ENCODE measurements at regions not wholly inside any gene's neighbourhood (a gene's known extent, or its start where the extent isn't known, plus 50 kb on each side); places are given as distances from the start of the nearest gene placed in this dataset.

GRCh38 chr16:48035142-48035541, 120.7 kb downstream of the ABCC12 start:
- H3K27me3 ChIP-seq: no peaks in the 10 kb centered on the region
- H3K27ac ChIP-seq (replicated peaks in 1 of 4): no peak overlapping the region
- TF ChIP-seq, protein P1, sequence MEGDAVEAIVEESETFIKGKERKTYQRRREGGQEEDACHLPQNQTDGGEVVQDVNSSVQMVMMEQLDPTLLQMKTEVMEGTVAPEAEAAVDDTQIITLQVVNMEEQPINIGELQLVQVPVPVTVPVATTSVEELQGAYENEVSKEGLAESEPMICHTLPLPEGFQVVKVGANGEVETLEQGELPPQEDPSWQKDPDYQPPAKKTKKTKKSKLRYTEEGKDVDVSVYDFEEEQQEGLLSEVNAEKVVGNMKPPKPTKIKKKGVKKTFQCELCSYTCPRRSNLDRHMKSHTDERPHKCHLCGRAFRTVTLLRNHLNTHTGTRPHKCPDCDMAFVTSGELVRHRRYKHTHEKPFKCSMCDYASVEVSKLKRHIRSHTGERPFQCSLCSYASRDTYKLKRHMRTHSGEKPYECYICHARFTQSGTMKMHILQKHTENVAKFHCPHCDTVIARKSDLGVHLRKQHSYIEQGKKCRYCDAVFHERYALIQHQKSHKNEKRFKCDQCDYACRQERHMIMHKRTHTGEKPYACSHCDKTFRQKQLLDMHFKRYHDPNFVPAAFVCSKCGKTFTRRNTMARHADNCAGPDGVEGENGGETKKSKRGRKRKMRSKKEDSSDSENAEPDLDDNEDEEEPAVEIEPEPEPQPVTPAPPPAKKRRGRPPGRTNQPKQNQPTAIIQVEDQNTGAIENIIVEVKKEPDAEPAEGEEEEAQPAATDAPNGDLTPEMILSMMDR (IDR thresholded peaks at IDR 0.05): no peak
- TF ChIP-seq EP300 (IDR thresholded peaks at IDR 0.05) (no peak), POLR2AphosphoS5 (IDR thresholded peaks at IDR 0.05) (no peak), POLR2A (IDR thresholded peaks at IDR 0.05; ENCODE audit: low read depth) (no peak)
- WGBS: 71% methylated on average over 4 of the region's 4 CpGs
- H3K9me3 ChIP-seq: peaks cover 0 to 6% (median 2%) of the 10 kb centered on the region in 4 donors
- intact Hi-C loops (cut with DNase I): no loop called here
- H3K4me1 ChIP-seq: no peaks in the 10 kb centered on the region
- DNase-seq (ENCODE audit: extremely low spot score): no peak
- H3K36me3 ChIP-seq: no peaks in the 10 kb centered on the region
- no peak overlapping the region for H3K4me3 ChIP-seq

DNA sequence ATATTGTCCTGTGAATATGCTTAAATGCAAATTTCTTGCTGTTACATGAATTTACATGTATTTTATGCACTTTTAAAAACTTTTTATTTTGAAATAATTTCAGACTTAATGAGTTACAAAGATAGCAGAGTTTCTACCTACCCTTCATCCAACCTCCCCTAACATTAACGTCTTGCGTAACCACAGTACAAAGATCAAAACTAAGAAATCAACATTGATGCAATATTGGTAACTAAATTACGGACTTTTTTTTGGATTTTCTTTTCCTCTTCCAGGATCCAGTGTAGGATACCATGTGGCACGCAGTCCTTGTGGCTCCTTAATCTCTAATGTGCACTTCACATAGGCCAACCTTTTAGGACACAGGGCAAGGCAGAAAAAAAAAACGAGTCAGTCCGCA, 124.9 kb downstream of the ABCC12 start:
- Histone ChIP-seq H3K4me3 (no peak overlapping the region), H3K27ac (replicated peaks in 1 of 4) (no peak overlapping the region), H3K4me1 (no peaks in the 10 kb centered on the region), H3K36me3 (no peaks in the 10 kb centered on the region), H3K27me3 (no peaks in the 10 kb centered on the region), H3K9me3 (peaks cover 0 to 6% (median 2%) of the 10 kb centered on the region in 4 donors)
- intact Hi-C loops (cut with DNase I): no loop called here
- no peak for TF ChIP-seq POLR2A (IDR thresholded peaks at IDR 0.05; ENCODE audit: low read depth)
- TF ChIP-seq EP300 (IDR thresholded peaks at IDR 0.05): no peak
- no peak for TF ChIP-seq POLR2AphosphoS5 (IDR thresholded peaks at IDR 0.05)
- TF ChIP-seq, protein P1 (IDR thresholded peaks at IDR 0.05): no peak
- 91% methylated on average over 6 of the region's 6 CpGs for WGBS
- no peak for DNase-seq (ENCODE audit: extremely low spot score)

GRCh38 chr16:48029768-48030167, 126.0 kb downstream of the ABCC12 start:
- no peak overlapping the region for H3K27ac ChIP-seq (replicated peaks in 1 of 4)
- TF ChIP-seq POLR2AphosphoS5 (IDR thresholded peaks at IDR 0.05) (no peak), POLR2A (IDR thresholded peaks at IDR 0.05; ENCODE audit: low read depth) (no peak)
- TF ChIP-seq, protein P1 (IDR thresholded peaks at IDR 0.05): no peak
- no peak overlapping the region for H3K4me3 ChIP-seq
- intact Hi-C loops (cut with DNase I): no loop called here
- H3K4me1 ChIP-seq: no peaks in the 10 kb centered on the region
- H3K36me3 ChIP-seq: no peaks in the 10 kb centered on the region
- WGBS: 82% methylated on average over 5 of the region's 5 CpGs
- H3K9me3 ChIP-seq: peaks cover 0 to 6% (median 2%) of the 10 kb centered on the region in 4 donors
- H3K27me3 ChIP-seq: no peaks in the 10 kb centered on the region
- no peak for DNase-seq (ENCODE audit: extremely low spot score)

GRCh38 chr16:48025359-48025758, 130.4 kb downstream of the ABCC12 start:
- H3K27me3 ChIP-seq: peaks cover 0 to 4% (median 0%) of the 10 kb centered on the region in 4 donors
- no peaks in the 10 kb centered on the region for H3K9me3 ChIP-seq
- H3K27ac ChIP-seq (replicated peaks in 1 of 4): no peak overlapping the region
- no peaks in the 10 kb centered on the region for H3K4me1 ChIP-seq
- no peak overlapping the region for H3K4me3 ChIP-seq
- TF ChIP-seq POLR2AphosphoS5 (IDR thresholded peaks at IDR 0.05) (no peak), POLR2A (IDR thresholded peaks at IDR 0.05; ENCODE audit: low read depth) (no peak)
- 75% methylated on average over 3 of the region's 5 CpGs for WGBS
- no peaks in the 10 kb centered on the region for H3K36me3 ChIP-seq
- intact Hi-C loops (cut with DNase I): no loop called here
- no peak for DNase-seq (ENCODE audit: extremely low spot score)

GRCh38 chr16:48024042-48024441, 131.8 kb downstream of the ABCC12 start:
- Histone ChIP-seq H3K9me3 (no peaks in the 10 kb centered on the region), H3K27ac (replicated peaks in 1 of 4) (no peak overlapping the region), H3K27me3 (peaks cover 0 to 4% (median 0%) of the 10 kb centered on the region in 4 donors), H3K4me1 (no peaks in the 10 kb centered on the region), H3K36me3 (no peaks in the 10 kb centered on the region), H3K4me3 (no peak overlapping the region)
- intact Hi-C loops (cut with DNase I): no loop called here
- TF ChIP-seq EP300 (IDR thresholded peaks at IDR 0.05) (no peak), POLR2A (IDR thresholded peaks at IDR 0.05; ENCODE audit: low read depth) (no peak), POLR2AphosphoS5 (IDR thresholded peaks at IDR 0.05) (no peak)
- TF ChIP-seq, protein P1 (IDR thresholded peaks at IDR 0.05): no peak
- no peak for DNase-seq (ENCODE audit: extremely low spot score)
- 55% methylated on average over 5 of the region's 5 CpGs for WGBS

All from esophagus muscularis mucosa (tissue), 4 donors.